Pancreas (tissue), 10 donors: ENCODE measurements at regions not wholly inside any gene's neighbourhood (a gene's known extent, or its start where the extent isn't known, plus 50 kb on each side); places are given as distances from the start of the nearest gene placed in this dataset.

ENCODE experiments used
- ATAC-seq, 4 donors: fragments of 200-7000 bp; cut with Tn5 transposase; one replicate each; pipeline versions ENCODE4 v1.8.0 to v1.9.1; 2020; ENCODE audit warnings: mild to moderate bottlenecking in 4 of 4, moderate library complexity in 4 of 4
- DNase-seq, 6 donors: peaks; one replicate each; pipeline ENCODE4 v3.0.0-alpha.2; 2020
- FAIRE-seq: peaks from 2 replicates; lab custom pipeline; 2012; peaks lifted over from hg19 to GRCh38; lab: Jason Lieb, UNC
- H3K27ac ChIP-seq, 4 donors: fragments of 200-600 bp; sonication (generic); 1 replicate in 3 of 4; 2 replicates in 1 of 4; pipeline versions ENCODE4 v1.5.0 to v1.8.0; 2020
- H3K27me3 ChIP-seq, 4 donors: fragments of 200-600 bp; one replicate each; pipeline ENCODE4 v1.8.0; 2021
- H3K36me3 ChIP-seq, 3 donors: fragments of 200-600 bp; sonication (generic) in 1 of 3; one replicate each; pipeline versions ENCODE4 v1.5.0 to v1.8.0; 2020 to 2021
- H3K4me1 ChIP-seq, 3 donors: fragments of 200-600 bp; one replicate each; pipeline ENCODE4 v1.8.0; 2021
- H3K4me3 ChIP-seq, 4 donors: fragments of 200-600 bp; sonication (generic) in 2 of 4; one replicate each; pipeline versions ENCODE4 v1.5.0 to v1.8.0; 2020 to 2021
- H3K9me3 ChIP-seq, 4 donors: fragments of 200-600 bp; one replicate each; pipeline ENCODE4 v1.8.0; 2021
- CTCF ChIP-seq, 4 donors: fragments of 200-600 bp; sonication (generic) in 3 of 4; IDR thresholded peaks; one replicate each; pipeline versions ENCODE4 v1.5.0 to v1.8.0; 2021; ENCODE audit warnings: antibody characterized with exemption in 4 of 4
- WGBS, 2 donors: extraction: QIAGEN DNeasy Blood & Tissue Kit; methylation state at CpG; one replicate each; pipeline ENCODE4 v1.1.7; 2013; 5-methylcytosine and 5-hydroxymethylcytosine counted together
- intact Hi-C, 3 donors: fragments of 100-400 bp; cut with DNase I; formaldehyde crosslinking; loops; one replicate each; pipeline versions ENCODE4 v1.11.1 to v1.14.2; 2022
- donor health status: healthy with polysubstance abuse.
- donor health status: DM: no; HTN: no; CAD: no; lungs with moderate emphysema.
- donor health status: DM: no; HTN: no; CAD: no.
- donor health status: control.
- donor health status: control.
- donor health status: Bipolar disorder and iron deficiency.
- donor health status: DM: yes; HTN: yes; CAD: no.
- donor health status: DM: no; HTN: no; CAD: no.
- donor health status: DM: no; HTN: no; CAD: no.
- donor health status: DM: yes; HTN: yes; CAD: no.

DNA sequence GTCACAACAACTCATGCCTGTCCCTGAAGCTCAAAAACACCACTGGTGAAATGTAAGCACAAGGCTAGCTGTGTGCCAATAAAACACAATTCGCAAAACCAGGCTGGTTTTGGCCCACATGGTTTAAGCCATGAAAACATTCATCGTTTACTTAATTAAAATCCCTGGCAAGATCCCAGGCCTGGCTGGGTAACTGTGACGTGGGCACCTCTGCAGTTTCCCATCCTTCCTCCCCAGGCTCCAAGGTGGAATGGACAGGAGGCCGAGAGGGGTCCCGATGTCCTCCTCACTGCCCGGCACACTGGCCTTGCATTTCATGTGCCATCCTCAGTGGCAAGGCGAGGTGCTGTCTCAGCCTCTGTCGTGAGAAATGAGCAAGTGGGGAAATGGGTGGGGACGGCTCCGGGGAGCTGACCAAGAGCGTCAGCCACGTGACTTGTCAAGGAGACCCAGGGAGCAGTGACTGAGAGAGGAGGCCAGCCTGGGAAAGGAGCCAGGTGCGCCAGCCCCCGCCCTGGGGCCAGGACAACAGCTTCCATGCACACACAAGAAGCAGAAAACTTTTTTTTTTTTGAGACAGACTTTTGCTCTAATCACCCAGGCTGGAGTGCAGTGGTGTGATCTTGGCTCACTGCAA is 153.1 kb upstream of the RAB4A start:
- H3K27ac ChIP-seq: peak overlapping the region; percentile 66 to 90 (median 82)
- intact Hi-C loops: no loop called here

GRCh38 chr1:229118477-229119061 is 152.3 kb upstream of the RAB4A start:
- intact Hi-C loops: no loop called here
- Histone ChIP-seq H3K4me3 (no peak overlapping the region), H3K36me3 (no peaks in the 10 kb centered on the region), H3K27ac (peak overlapping the region; percentile 66 to 90 (median 82)), H3K27me3 (no peaks in the 10 kb centered on the region), H3K4me1 (peaks cover 5 to 21% (median 18%) of the 10 kb centered on the region in 3 donors), H3K9me3 (no peaks in the 10 kb centered on the region)
- no peak for ATAC-seq
- DNase-seq: no peak
- WGBS, 2 donors: 83% methylated on average over 3 of the region's 3 CpGs
- no peak for TF ChIP-seq CTCF (IDR thresholded peaks at IDR 0.05)
- no peak for FAIRE-seq

More for the DNA sequence above, 153.1 kb upstream of the RAB4A start:
- no peaks in the 10 kb centered on the region for H3K27me3 ChIP-seq
- no peak overlapping the region for H3K4me3 ChIP-seq
- H3K9me3 ChIP-seq: no peaks in the 10 kb centered on the region
- DNase-seq: peak; percentile 91 to 98 (median 97)
- TF ChIP-seq CTCF (IDR thresholded peaks at IDR 0.05): no peak
- 13% methylated on average over 14 of the region's 14 CpGs for WGBS, 2 donors
- FAIRE-seq: no peak
- H3K4me1 ChIP-seq: peaks cover 7 to 23% (median 21%) of the 10 kb centered on the region in 3 donors
- no peaks in the 10 kb centered on the region for H3K36me3 ChIP-seq
- ATAC-seq: peak; percentile 91 to 94 (median 94)

GRCh38 chr1:229119161-229119560 is 151.8 kb upstream of the RAB4A start:
- DNase-seq (peak in 2 of 6 donors; percentile 43 to 57), ATAC-seq (no peak), FAIRE-seq (no peak)
- no peaks in the 10 kb centered on the region for H3K27me3 ChIP-seq
- peak overlapping the region in 2 of 4 donors; percentile 66 to 90 for H3K27ac ChIP-seq
- H3K4me1 ChIP-seq: peaks cover 5 to 26% (median 22%) of the 10 kb centered on the region in 3 donors
- intact Hi-C loops: no loop called here
- H3K9me3 ChIP-seq: no peaks in the 10 kb centered on the region
- H3K4me3 ChIP-seq: no peak overlapping the region
- WGBS, 2 donors: 87 to 90% methylated on average over 6 of the region's 6 CpGs
- no peaks in the 10 kb centered on the region for H3K36me3 ChIP-seq
- no peak for TF ChIP-seq CTCF (IDR thresholded peaks at IDR 0.05)

DNA sequence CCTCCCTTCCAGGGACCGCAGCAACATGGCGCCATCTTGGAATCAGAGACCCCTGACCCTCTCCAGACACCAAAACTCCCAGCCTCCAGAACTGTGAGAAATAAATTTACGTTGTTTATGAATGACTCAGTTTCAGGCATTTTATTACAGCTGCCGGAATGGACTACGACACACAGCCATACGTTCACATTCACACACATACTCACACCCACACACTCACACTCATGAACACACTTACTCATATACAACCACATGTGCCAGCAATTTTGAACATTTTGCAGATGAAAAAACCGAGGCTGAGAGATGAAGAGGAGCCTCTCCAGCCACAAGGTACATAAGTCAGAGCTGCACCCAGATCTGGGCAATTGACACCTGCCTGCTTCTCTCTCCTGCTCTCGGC is 151.0 kb upstream of the RAB4A start:
- FAIRE-seq (no peak), ATAC-seq (no peak), DNase-seq (no peak)
- Histone ChIP-seq H3K27ac (no peak overlapping the region), H3K9me3 (no peaks in the 10 kb centered on the region), H3K4me1 (peaks cover 5 to 29% (median 27%) of the 10 kb centered on the region in 3 donors), H3K4me3 (no peak overlapping the region), H3K36me3 (no peaks in the 10 kb centered on the region), H3K27me3 (no peaks in the 10 kb centered on the region)
- intact Hi-C loops: no loop called here
- 85 to 94% methylated on average over 8 of the region's 8 CpGs for WGBS, 2 donors
- no peak for TF ChIP-seq CTCF (IDR thresholded peaks at IDR 0.05)
